Cerebellar cortex (tissue), 1 donor: ENCODE measurements at regions not wholly inside any gene's neighbourhood (a gene's known extent, or its start where the extent isn't known, plus 50 kb on each side); places are given as distances from the start of the nearest gene placed in this dataset.

Source experiments
- DNase-seq: peaks from one replicate; pipeline ENCODE4 v3.0.0-alpha.2; 2015; ENCODE audit warnings: low spot score

DNA sequence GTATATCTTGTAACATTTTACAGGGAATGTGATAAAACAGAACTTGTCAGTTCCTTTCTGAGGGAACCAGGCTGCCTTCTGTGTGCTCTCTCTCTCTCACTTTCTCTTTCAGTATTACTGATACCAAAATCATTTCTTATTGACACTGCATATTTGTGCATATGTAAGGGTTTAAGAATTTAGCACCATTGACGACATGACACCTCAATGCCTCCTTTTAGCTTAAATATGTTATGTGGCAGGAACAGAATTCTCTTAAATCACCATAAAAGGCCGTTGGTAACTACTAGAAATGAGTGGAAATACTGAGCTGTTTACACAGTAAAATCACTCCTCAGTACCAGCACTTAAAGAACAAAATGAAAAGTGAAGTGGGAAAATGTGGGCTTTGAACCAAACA is 457.7 kb upstream of the SYT1 start:
- DNase-seq: peak; percentile 11

DNA sequence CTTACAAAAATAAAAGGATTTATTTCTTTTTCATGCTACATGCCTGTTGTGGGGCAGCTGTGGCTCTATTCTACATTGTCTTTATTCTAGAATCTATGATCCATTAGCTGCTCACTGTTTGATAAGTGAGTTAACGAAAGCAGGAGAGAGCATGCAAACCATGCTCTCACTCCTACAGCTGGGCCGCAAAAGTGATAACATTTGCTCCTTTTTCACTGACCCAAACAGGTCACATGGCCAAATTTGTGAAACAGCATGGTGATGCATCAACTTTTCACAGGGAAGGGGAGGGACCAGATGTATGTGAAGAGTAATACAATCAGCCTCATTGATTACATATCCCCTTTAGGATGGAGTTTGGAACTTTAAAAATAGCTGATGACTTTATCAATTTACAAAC is 456.9 kb upstream of the SYT1 start:
- DNase-seq: no peak

DNA sequence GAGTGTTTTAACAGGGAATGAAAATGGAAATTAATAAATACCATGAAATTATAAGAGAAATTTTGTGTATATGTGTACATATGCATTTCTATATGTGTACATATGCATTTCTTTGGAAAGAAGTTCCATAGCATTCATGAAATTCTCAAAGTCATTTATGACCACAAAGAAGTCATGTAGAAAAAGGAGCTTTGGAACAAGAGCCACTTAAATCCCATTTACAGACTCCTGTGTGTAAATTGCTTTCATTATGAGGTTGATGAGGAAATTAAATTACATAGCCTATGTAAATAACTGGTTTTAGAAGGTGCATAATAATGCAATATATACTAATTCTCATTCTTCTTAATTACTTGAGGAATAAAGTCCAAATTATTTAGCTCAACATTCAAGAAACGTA is 450.5 kb upstream of the SYT1 start:
- DNase-seq: no peak

DNA sequence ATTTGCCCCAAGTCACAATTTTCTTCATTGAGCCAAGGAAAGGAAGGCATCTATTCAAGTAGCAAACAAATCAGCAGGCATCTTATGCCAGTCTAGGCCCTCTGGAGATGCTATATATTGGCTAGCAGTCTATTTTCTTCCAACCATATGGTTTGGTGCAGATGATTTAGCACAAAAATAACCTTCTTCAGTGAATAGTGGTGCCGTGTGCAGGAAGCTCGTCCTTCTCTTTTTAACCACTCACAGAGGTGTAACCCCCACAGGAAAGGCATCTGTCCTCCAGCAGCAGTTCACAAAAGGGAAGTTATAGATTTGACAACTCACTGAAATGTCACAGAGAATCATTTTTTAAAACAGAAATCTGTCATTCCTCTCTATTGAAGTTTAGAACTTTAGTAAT is 445.7 kb upstream of the SYT1 start:
- DNase-seq: peak; percentile 57

DNA sequence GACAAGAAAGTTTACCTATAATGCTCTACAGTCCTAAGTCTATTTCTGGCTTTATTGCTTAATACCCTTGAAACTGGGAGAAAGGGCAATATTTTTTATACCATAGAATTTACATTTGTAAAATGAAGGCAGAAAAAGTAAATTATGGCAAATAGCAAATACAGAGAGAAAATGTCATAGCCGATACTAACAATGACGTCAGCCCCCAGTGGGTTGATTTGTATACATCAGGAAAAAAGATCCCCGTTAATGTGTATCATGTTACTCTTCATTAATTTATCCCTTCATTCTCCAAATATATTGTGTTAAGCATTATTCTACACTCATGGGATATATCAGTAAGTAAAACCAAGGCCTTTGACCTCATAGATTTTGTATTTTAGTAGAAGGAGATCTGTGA is 445.1 kb upstream of the SYT1 start:
- DNase-seq: no peak

DNA sequence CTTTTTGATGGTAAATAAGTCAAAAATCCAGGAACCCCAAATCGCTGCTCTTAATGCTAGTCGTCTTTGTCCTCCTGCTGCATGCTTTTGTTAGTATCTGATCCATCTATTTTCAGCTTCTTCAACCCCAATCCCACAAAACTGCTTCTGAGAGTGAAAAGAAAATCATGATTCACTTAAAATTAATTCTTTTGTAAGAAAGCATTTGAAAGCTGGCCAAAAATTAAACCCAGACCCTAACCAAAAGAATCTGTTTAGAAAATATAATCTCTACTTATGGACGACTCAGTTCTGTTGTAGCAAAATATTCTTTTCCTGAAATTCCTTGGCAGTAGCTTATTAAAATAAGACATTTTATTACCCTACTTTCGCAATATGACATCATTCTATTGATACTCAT is 443.6 kb upstream of the SYT1 start:
- DNase-seq: no peak

DNA sequence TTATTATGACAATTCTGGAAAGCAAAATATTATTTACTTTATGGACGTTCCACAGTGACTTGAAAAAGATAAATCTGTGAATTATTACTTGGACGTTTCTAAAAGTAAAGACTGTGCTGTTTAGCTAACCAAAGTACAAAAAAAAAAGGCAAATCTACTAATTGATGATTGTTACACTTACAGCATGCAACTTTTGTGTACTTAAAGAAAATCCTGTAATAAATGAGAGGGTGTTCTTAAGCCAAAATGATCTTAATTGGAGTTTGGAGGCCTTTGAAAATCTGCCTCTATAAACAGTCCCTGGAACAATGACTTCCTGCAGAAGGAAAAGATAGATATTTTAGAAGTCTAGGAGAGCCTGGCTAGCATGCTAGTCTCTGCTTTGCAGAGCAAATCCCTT is 434.0 kb upstream of the SYT1 start:
- DNase-seq: no peak

DNA sequence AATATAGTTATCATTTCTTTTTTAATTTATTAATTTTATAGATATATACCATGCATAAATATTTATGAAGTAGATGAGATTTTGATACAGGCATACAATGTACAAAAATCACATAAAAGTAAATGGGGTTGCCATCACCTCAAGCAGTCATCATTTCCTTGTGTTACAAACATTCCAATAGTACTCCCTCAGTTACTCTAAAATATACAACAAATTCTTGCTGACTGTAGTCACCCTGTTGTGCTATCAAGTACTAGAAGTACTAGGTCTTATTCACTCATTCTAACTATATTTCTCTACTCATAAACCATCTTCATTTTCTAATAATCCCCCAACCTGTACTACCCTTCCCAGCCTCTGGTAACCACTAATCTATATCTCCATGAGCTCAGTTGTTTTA is 432.6 kb upstream of the SYT1 start:
- DNase-seq: no peak

DNA sequence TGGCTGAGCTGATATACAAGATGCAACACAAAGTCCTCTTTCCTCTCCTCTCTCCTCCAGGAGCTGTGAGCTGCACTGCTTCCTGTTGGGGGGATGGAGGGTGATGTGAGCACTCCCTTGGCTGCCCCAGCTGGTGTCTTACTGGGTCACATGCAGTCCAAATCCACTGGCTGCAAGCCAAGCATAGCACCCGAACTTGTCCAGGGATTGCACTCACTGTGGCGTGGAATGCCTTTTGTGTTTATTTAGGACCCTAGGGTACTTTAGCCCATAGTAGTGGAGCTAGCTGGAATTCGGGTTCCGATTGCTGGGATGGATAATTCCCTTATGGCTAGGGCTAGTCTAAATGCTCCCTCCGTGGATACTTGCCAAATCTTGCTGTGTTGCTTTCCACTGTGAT is 424.9 kb upstream of the SYT1 start:
- no peak for DNase-seq

DNA sequence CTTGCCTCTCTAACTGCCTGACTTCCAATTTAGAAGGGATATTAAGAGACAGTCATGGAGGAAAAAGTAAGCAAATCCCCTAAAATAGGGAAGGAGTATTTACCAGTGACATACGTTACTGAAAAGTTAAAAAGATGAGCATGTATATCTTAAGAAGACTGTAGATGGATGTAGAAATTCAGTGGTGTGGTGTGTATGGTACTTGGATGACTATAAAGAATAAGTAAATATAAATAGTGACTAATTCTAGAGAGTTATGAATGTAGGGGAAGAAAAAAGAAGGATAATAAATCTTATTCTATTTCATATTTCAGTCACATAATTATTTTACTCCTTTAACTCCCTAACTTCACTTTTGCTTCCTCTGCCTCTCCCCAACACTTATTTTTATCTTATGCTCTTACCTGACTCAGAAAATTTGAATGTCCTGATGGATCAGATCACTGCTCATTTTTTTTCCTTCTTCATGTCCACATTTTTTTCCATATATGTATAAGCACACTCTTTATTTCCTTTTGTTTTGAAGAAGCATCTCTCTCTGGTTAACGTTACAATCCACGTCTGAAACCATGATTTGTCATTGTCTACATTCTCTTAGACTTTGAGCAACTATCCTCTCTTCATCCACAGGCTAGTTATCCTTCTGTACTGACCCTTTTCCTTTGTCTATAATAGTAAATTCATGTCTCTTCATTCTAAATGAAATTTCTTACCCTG is 422.7 kb upstream of the SYT1 start:
- DNase-seq: no peak

DNA sequence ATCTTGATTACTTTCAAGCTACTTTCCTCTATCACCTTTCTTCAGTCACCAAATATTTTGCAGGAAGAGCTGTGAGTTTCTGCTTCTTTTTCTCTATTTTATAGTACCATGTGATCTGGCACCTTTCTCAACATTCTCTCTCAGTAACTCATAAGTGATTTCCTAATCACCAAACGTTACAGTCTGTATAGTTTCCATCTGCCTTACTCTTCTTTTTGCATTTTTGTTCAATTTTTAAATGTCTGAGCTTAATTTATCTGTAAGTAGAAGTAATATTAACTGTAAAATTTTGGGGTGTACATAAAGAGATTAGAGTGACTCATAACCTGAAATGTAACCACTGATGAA is 422.1 kb upstream of the SYT1 start:
- no peak for DNase-seq

DNA sequence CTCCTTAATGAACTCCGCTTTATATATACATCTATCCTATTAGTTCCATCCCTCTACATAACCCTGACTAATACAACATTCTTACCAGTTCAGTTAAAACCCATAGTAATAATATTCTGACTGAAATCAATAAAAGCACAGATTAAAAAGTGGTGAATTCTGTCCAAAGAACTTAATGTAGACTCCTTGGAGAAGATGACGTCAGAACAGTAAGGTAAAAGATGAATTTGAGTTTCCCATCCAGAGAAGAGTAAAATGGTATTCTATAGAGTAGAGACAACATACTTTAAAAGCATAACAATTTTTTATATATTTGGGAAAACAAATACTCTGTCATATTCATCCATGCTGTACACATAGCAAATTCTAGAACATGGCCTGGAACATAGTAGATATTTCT is 418.0 kb upstream of the SYT1 start:
- no peak for DNase-seq

DNA sequence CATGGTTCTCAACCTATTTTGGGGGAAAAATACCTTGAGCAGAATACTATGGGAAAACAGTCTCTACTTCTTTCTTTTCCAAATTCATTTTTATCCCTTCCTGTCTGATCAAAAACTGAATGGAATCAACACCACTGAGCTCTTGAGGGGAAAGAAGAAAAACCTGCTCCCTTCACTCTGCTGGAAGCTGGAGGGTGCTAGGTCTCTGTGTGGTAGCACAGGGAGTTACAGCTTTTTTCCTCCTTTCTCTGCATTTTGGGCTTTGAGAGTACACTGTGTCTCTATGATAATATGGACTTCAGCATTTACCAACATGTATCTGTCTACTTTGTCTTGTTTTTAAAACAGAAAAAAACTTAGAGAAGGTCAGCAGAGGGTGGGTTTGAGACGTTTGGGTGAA is 417.2 kb upstream of the SYT1 start:
- DNase-seq: no peak

DNA sequence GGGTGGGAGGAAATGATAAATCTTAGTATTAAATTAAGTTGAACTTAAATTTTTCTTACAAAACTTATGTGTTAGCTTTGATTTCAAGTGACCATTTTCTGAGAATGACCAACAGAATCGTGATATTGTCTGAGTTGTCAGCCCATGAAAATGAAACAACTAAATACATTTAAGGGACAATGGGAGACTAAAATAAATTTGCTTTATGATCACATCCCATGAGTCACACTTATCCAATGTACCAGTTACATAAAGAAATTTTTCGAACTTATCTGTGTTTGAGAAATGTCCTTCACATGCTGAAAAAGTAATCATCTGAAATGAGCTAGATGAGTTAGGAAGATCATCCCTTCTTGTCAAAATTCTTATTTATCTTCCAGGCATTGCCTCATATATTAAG is 415.9 kb upstream of the SYT1 start:
- no peak for DNase-seq

DNA sequence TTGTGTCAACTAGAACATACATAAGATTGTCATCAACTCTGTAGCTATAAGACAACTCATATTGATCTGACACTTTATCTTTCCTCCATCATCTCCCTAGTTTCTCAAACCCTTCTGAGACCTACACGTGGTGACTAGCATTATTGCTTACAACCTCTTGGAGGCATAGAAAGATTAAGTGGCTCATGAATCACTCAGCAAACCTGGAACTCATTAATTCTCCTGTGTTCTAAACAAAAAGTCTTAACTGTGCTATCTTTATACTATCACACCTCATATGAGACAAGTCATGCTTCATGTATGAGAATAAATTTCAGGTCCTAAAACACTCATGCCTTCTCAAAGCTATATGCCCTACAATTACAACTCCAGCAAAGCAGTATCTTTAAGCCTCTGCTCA is 408.6 kb upstream of the SYT1 start:
- no peak for DNase-seq

DNA sequence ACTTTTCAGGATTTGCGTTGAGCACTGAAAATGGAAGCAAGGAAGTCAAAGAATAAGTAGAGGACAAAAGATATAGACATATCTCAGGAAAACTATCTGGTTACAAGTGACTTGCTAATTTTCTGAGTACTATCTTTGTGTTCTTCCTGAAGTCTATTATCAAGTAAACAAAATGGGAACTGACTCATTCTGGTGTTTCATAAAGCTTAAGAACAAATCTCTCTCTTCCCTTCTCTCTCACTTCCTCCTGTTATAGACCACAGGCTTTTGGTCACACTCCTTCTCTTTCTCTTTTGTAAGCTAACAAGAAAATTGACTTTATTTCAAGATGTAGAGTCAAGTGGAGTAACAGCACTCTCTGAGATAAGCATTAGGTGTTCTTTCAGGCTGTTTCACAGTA is 406.6 kb upstream of the SYT1 start:
- no peak for DNase-seq

DNA sequence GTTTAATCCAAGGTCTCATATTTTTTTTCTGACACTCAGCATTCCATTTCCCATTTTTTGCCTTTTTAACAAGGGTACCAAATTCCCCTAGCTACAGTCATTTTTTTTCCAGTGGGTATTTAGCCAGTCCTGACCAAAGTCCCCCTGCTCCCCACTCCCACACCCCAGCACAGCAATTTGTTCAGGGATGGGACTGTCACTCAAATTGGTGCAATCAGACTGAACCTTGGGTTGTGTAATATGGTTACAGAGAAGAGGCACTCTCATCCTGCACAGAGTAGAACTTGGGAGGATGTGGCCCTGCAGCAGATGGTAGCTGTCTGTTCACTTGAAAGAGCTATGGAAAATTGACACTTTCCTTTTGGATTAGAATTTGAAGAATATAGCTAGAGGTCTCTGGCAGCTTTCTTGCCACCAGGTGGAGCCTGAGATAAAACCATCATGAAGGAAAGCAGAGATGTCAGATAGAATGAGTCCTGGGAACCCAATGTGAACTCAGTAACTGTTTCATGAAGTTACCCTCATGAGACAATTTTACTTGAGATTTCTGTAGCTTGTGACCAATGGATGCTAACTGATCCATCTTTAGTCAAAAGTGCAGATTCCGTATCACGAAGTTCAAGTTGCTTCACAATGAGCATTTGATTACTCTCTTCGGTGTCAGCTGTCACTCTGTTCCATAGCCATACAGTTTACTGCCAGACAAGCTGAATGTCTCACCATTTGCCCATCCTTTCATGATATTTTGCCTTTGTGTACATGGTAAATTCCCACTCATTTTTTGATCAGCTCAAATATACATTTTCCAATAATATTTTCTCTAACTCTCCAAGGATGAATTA is 394.0 kb upstream of the SYT1 start:
- DNase-seq: peak; percentile 73

DNA sequence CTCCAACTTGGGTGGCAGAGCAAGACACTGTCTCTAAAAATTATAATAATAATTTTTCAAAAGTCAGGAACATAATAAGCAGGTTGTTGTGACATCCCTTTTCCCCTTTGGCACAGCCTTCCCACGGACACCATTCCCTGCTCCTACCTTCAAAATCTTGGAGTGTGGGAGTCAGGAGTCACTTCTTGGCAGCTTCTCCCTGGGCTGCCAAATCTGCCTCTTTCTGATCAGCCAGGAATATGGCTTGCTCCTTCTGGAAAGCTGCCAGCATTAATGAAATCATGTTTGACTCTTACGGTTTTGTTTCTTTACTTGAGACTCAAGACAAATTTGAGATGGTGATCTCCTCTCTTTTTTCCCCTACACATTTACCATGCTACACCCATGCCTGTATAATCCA is 391.4 kb upstream of the SYT1 start:
- DNase-seq: peak; percentile 68

DNA sequence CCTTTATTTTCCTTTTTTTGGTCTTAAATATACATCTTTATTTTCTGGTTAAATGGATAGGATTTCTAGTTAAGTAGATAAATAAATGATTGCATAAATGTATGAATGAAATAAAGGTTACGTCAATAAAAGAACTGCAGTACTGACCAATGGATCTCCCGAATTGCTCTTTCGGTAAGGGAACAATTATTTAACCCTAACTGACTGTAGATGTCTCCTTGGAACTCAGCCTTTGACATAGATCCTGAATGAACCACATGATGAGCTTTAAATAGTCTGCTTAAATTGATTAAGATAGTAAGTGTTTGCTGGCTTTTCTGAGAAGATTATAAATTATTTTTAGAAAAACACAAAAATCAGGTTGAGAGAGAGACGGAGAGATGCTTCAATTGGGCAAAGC is 391.0 kb upstream of the SYT1 start:
- DNase-seq: peak; percentile 53

DNA sequence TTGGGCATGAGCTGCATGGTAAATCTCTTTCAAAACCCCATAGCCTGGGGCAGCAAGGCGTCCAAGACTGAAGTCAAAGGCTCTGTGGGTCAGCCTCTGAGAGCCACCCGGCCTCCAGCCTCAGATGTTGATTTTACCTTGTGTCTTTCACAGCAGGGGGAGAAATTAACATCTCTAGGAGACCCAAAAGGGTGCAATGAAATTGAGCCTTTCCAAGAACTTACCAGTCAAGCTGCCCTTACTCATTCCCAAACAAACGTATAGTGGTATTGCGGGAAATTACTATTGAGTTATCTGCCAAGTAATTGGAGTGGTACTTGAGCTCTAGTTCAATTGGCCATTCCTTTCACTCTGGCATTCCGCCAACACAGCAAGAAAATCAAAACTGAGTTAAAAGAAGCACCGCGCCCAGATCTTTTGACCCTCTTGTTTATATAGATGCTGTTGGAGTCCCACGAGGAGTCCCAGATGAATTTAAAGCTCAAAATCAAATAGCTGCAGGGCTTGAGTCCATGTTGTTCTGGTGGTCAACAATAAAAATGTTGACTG is 380.7 kb upstream of the SYT1 start:
- no peak for DNase-seq

DNA sequence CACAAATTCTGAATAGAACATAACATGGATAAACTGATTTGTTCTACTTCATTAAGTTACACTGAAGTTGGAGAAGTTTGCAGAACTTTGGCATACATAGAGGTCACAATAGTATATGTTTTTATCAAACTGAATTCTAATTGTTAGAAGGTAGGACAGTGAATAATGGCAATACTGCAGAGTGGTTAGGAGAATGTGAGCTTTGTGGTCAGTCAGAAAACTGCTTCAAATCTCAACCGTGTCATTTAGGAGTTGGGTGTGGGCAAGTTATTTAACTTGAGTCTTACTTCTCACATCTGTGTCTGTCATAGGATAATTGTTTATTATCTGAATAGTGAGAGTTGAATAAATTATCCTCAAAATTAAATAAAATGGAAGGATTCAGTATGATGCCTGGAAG is 374.6 kb upstream of the SYT1 start:
- DNase-seq: no peak

DNA sequence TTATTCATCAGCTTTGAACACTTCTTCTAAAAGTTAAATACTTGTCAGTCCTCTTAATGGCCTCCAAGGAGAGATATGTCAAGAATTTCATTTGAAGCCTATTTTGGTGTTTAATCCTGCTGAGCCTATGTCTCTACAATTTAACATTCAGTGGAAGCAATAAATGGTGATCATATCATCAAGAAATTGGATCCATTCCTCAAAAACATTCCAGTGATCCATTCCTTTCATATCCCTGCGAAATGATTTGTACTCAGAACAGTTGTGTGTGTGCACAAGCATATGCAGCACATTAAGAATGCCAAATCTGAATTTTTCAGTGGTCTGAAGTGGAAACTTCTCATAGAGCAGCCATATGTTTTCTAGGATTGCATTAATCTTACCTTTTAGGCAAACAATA is 373.7 kb upstream of the SYT1 start:
- DNase-seq: no peak

DNA sequence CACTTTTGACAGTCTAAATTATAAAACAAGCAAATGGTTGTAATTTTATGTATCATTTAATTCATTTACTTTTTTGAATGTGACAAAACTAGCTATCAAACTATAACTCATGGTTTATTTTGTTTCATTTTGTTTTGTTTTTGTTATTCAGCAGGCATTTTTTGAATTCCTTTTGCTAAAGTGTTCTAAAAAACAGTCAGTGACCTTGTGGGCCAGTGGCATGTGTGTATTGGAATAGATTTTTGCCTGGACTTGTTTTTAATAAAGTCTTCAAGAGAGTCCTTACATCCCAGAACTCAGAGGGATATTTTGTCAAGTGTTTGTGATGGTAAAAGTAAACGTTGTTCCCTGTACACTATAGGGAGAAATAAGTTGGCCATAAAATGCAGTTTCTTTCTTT is 369.7 kb upstream of the SYT1 start:
- DNase-seq: no peak

DNA sequence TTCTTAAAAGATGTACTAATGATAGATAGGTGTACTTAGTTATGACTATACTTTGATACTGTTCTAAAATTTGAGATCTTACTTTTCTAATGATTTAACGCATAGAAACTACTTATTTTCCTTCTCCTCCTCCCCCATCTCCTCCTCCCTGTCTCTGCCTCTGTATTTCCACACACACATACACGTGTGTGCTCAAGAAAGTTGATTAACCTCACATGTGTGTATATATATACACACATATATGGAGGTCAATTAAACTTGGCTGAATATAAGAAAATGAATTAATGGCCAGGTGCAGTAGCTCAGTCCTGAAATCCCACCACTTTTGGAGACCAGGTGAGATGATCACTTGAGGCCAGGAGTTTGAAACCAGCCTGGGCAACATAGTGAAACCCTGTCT is 362.7 kb upstream of the SYT1 start:
- no peak for DNase-seq
